GM12878 (cell line): ENCODE measurements at regions not wholly inside any gene's neighbourhood (a gene's known extent, or its start where the extent isn't known, plus 50 kb on each side); places are given as distances from the start of the nearest gene placed in this dataset.

Source experiments
- ATAC-seq: fragments of 200-7000 bp; cut with Tn5 transposase; 3 replicates; pipeline ENCODE4 v1.9.1; 2020; ENCODE audit warnings: mild to moderate bottlenecking, moderate library complexity
- BruUV-seq: library from RNA; stranded (reverse); fragments of 400-500 nt; replicated peaks from 2 replicates; lab custom pipeline; 2021; lab: Mats Ljungman, UMichigan
- CTCF ChIA-PET: fragments of 300-600 bp; sonication (Branson Sonifier 250); formaldehyde crosslinking; extraction: SDS; loops from one replicate; lab custom pipeline; 2021; ENCODE audit warnings: inconsistent platforms; lab: Yijun Ruan, JAX
- POLR2A ChIA-PET: fragments of 350-600 bp; formaldehyde crosslinking; extraction: SDS; loops from one replicate; lab custom pipeline; 2021; ENCODE audit warnings: inconsistent platforms; lab: Charles Lee
- RAD21 ChIA-PET: fragments of 300-600 bp; sonication (Branson Sonifier 250); formaldehyde crosslinking; loops from one replicate; lab custom pipeline; 2023; ENCODE audit warnings: antibody characterized with exemption; ENCODE audit not compliant: unreplicated experiment; lab: Charles Lee
- SMC1A ChIA-PET: fragments of 300-600 bp; sonication (Branson Sonifier 250); formaldehyde crosslinking; loops from one replicate; lab custom pipeline; 2023; ENCODE audit not compliant: unreplicated experiment, uncharacterized antibody; lab: Charles Lee
- DNase-seq: peaks from one replicate; pipeline ENCODE4 v3.0.0-alpha.2; 2011; ENCODE audit warnings: low read depth, low spot score
- FAIRE-seq: peaks from 3 replicates; lab custom pipeline; 2011; peaks lifted over from hg19 to GRCh38; lab: Jason Lieb, UNC
- H2AFZ ChIP-seq: 2 replicates; pipeline ENCODE4 v1.6.0; 2011; ENCODE audit warnings: low read depth, low read length, control low read depth; ENCODE audit not compliant: control insufficient read depth
- H3K27ac ChIP-seq: 2 replicates; pipeline ENCODE4 v1.5.1; 2011; ENCODE audit warnings: control low read depth; ENCODE audit not compliant: control insufficient read depth, insufficient read depth
- H3K27me3 ChIP-seq, 2 experiments: replicated peaks in 1 of 2; 2 replicates each; pipeline versions ENCODE4 v1.6.0 to v1.6.1; 2011; ENCODE audit warnings: low read length in 1 of 2; ENCODE audit not compliant: control insufficient read depth in 2 of 2, insufficient read depth in 2 of 2
- H3K36me3 ChIP-seq, 2 experiments: 2 replicates each; pipeline ENCODE4 v1.5.1; 2011; ENCODE audit warnings: low read length in 1 of 2; ENCODE audit not compliant: control insufficient read depth in 2 of 2, insufficient read depth in 2 of 2
- H3K4me1 ChIP-seq: 2 replicates; pipeline ENCODE4 v1.6.1; 2011; ENCODE audit warnings: mild to moderate bottlenecking, low read length, moderate library complexity, mixed read lengths; ENCODE audit not compliant: control insufficient read depth, insufficient read depth
- H3K4me2 ChIP-seq: 2 replicates; pipeline ENCODE4 v1.6.0; 2011; ENCODE audit warnings: control low read depth; ENCODE audit not compliant: control insufficient read depth, insufficient read depth
- H3K4me3 ChIP-seq: fragments of 200-600 bp; sonication (generic); 2 replicates; pipeline ENCODE4 v1.5.1; 2016
- H3K79me2 ChIP-seq: 2 replicates; pipeline ENCODE4 v1.6.0; 2011; ENCODE audit warnings: low read length; ENCODE audit not compliant: control insufficient read depth, insufficient read depth
- H3K9ac ChIP-seq: 2 replicates; pipeline ENCODE4 v1.8.0; 2011; ENCODE audit warnings: low read length, control low read depth, mixed read lengths; ENCODE audit not compliant: control insufficient read depth, insufficient read depth
- H3K9me3 ChIP-seq: replicated peaks from 3 replicates; pipeline ENCODE4 v1.5.1; 2011; ENCODE audit warnings: mild to moderate bottlenecking, low read length; ENCODE audit not compliant: control insufficient read depth, insufficient read depth
- H4K20me1 ChIP-seq: 2 replicates; pipeline ENCODE4 v1.6.0; 2011; ENCODE audit not compliant: control insufficient read depth, insufficient read depth
- BRCA1 ChIP-seq: IDR thresholded peaks from 2 replicates; pipeline ENCODE4 v1.6.1; 2011; ENCODE audit warnings: low read depth, low read length, improper control_type of control experiment
- CREB1 ChIP-seq: IDR thresholded peaks from 2 replicates; pipeline ENCODE4 v1.6.1; 2012; ENCODE audit warnings: low read depth, mild to moderate bottlenecking, inconsistent platforms
- POLR2AphosphoS5 ChIP-seq: IDR thresholded peaks from 2 replicates; pipeline ENCODE4 v1.6.1; 2011; ENCODE audit warnings: mild to moderate bottlenecking, low read length, inconsistent platforms
- PRDM15 ChIP-seq: fragments of 450-650 bp; formaldehyde crosslinking; IDR thresholded peaks from 2 replicates; pipeline ENCODE4 v1.4.0; 2020; ENCODE audit warnings: mild to moderate bottlenecking, moderate library complexity
- RB1 ChIP-seq: fragments of 450-650 bp; formaldehyde crosslinking; IDR thresholded peaks from 2 replicates; pipeline ENCODE4 v1.6.1; 2017; ENCODE audit warnings: mild to moderate bottlenecking, borderline replicate concordance
- RCOR1 ChIP-seq: conservative IDR thresholded peaks from 2 replicates; pipeline ENCODE4 v1.6.1; 2012; ENCODE audit warnings: low read depth, low read length, improper control_type of control experiment
- TAF1 ChIP-seq: IDR thresholded peaks from 2 replicates; pipeline ENCODE4 v1.6.1; 2011; ENCODE audit warnings: mild to moderate bottlenecking, low read depth, low read length, borderline replicate concordance
- WGBS: methylation state at CpG from one replicate; pipeline ENCODE4 v1.1.6; 2016; ENCODE audit warnings: low lambda C conversion rate; ENCODE audit not compliant: insufficient replicate concordance, insufficient coverage; ENCODE audit errors: missing lambda C conversion rate; 5-methylcytosine and 5-hydroxymethylcytosine counted together
- in situ Hi-C: fragments of 300-500 bp; cut with MboI; formaldehyde crosslinking; loops from 9 replicates; pipeline ENCODE4 v1.14.3; 2018; ENCODE audit warnings: mixed read lengths
- intact Hi-C: fragments of 100-400 bp; cut with micrococcal nuclease; formaldehyde crosslinking; loops from one replicate; pipeline ENCODE4 v1.14.2; 2022; ENCODE audit not compliant: unreplicated experiment

DNA sequence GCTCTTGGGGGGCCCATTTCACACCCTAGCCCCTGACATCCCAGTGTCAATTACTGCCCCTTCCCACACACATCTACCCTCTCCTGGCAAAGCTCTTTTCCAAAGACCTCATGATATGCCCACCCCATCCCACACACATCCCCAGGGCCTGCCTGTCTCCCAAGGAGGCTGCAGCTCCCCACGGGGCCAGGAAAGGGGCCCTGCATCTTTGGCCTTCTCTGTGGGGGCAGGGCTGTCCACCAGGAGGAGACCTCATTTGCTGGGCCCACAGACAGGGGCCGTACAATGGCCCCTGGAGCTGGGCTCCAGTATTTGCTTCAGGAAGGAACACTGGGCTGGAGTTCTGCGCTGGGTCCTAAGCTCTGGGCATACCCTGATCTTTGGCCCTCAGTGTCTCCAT, 65.6 kb upstream of the RUNX3 start:
- no peak for FAIRE-seq
- Histone ChIP-seq H3K9me3 (no peaks in the 10 kb centered on the region), H3K79me2 (no peaks in the 10 kb centered on the region), H3K9ac (no peak overlapping the region), H3K27me3 (no peaks in the 10 kb centered on the region), H3K36me3 (no peaks in the 10 kb centered on the region), H3K4me1 (peaks cover under 1% of the 10 kb centered on the region; the same call in 1 of the 2 replicates), H2AFZ (no peak overlapping the region), H3K4me3 (no peak overlapping the region), H3K4me2 (no peak overlapping the region), H4K20me1 (no peaks in the 10 kb centered on the region), H3K27ac (no peak overlapping the region)
- in situ Hi-C loops (no loop called here), intact Hi-C loops (no loop called here)
- CTCF ChIA-PET, result interaction anchor here (1.4 to 1.5 kb wide), 2 partner anchors 24 to 41 kb away, joined by 3 read pairs; no protein-coding TSS in a partner anchor
- WGBS, result 81% methylated on average over 3 of the region's 3 CpGs
- RAD21 ChIA-PET, result interaction anchor here (0.6 kb wide), 1 partner anchor 248 kb away, joined by 4 read pairs; no protein-coding TSS in a partner anchor
- POLR2A ChIA-PET, result interaction anchor here (0.5 kb wide), 1 partner anchor 95 kb away, joined by 3 read pairs; no protein-coding TSS in a partner anchor
- ATAC-seq, result no peak
- no peak for DNase-seq
- no TSS peak for BruUV-seq
- no peak for TF ChIP-seq BRCA1
- TF ChIP-seq RCOR1, result no peak
- no peak for TF ChIP-seq RB1
- no peak for TF ChIP-seq TAF1
- TF ChIP-seq POLR2AphosphoS5, result no peak
- TF ChIP-seq CREB1, result no peak
- TF ChIP-seq PRDM15 (CRISPR knock-in tag), result no peak
- SMC1A ChIA-PET, result no interaction called here
